GOT3 (cell line): ENCODE measurements at regions not wholly inside any gene's neighbourhood (a gene's known extent, or its start where the extent isn't known, plus 50 kb on each side); places are given as distances from the start of the nearest gene placed in this dataset.
"Not testable (repeated sequence)": the region's sequence is repeated elsewhere in the genome, so short reads cannot be mapped to it uniquely, and the experiment has no call there.

Source experiments
- DNase-seq: peaks from one replicate; lab custom pipeline; 2025; ENCODE audit warnings: mixed read lengths; lab: John Stamatoyannopoulos, UW

- no peak for DNase-seq
Observed at GRCh38 chr2:4916094-4916493, 776.1 kb upstream of the SOX11 start.

GRCh38 chr2:4930704-4931103 lies 761.5 kb upstream of the SOX11 start:
- DNase-seq = no peak

DNA sequence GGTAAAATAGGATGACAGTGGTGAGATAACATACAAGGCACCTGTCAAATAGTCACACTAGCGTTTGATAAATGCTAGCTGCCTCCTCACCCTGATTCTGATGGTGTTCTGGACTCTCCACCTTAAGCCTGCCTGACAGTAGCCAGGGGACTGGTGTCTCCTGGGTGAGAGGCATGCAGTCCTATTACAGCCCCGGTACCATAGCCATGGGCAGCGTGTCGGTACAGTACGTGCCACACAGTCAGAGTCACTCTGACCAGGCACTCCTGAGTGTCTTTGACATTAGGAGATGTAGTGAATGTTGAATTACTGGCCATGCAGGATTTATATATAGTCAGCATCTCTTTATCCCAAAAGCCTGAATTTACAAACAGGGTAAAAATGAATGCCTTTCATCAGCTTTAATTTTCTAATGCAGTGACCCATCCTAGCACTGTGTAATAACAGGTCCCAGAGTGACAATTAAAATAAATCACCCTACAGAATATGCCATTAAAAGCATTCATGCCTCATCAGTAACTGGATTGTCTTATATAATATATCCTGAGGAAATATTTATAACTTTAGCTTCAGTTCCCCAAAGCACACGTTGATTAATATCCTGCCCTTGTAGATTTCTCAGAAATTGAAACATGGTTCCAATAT lies 760.3 kb upstream of the SOX11 start:
- no peak for DNase-seq

- DNase-seq = not testable (repeated sequence)
Observed at GRCh38 chr2:4935291-4935690, 756.9 kb upstream of the SOX11 start.

- no peak for DNase-seq
Observed at GRCh38 chr2:4937550-4937949, 754.6 kb upstream of the SOX11 start.

DNA sequence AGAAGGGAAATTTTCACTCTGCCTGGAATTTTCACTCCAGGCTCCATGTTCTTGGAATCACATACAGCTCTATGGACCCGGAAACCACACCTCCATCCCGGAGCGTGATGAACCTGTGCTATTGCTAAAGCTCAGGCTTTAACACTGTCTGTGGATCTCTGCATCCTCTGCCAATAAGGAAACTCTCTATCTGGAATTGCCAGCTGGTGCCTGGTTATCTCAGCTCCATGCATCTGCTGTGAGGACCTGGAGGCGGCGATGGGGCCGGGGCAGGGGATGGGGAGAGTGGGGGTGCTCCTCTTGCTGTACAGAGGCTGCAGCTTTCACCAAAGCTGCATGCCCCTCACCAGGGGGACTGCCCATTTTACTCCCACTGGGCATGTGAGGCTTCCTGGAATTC lies 754.0 kb upstream of the SOX11 start:
- no peak for DNase-seq

- DNase-seq = no peak
Observed at GRCh38 chr2:4942441-4942840, 749.7 kb upstream of the SOX11 start.

GRCh38 chr2:4947911-4948310 lies 744.3 kb upstream of the SOX11 start:
- DNase-seq = no peak

DNA sequence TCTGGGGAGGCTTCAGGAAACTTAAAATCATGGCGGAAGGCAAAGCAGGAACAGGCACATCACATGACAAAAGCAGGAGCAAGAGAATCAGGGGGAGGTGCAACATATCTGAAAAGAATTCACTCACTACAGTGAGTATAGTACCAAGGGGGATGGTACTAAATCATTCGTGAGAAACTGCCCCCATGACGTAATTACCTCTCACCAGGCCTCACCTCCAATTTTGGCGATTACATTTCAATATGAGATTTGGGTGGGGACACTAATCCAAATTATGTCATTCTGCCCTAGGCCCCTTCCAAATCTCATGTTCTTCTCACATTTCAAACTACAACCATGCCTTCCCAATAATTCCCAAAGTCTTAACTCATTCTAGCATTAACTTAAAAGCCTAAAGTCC lies 740.8 kb upstream of the SOX11 start:
- DNase-seq = no peak

DNA sequence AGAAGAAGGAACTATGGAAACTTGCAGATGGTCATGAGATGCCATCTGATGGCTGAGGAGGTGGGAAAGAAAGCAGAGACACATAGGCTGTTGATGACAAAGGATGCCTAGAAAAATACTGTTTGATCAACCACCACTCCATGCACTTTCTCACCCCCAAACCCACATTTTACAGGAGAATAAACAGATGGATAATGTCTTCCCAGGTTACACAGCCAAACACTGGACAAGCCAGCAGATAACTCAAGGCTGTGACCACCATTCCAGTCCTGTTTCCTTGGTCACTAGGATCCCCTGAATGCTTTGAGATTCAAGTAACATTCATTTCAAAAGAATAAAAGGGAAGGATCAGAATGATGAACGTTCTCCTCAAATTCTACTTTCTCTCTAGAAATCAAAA lies 733.0 kb upstream of the SOX11 start:
- DNase-seq = no peak

GRCh38 chr2:4962419-4962818 lies 729.8 kb upstream of the SOX11 start:
- no peak for DNase-seq

DNA sequence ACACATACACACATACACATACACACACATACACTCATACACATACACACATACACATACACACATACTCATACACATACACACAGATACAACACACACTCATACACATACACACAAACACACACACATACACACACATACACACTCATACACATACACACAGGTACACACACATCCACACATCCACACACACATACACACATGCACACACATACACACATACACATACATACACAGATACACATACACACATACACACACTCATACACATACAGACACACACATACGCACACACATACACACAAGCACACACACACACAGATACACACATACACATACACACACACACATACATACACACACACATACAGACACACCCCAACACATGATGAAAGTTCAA lies 729.1 kb upstream of the SOX11 start:
- no peak for DNase-seq

- no peak for DNase-seq
Observed at GRCh38 chr2:4964001-4964540, 728.1 kb upstream of the SOX11 start.

GRCh38 chr2:4964579-4964978 lies 727.6 kb upstream of the SOX11 start:
- no peak for DNase-seq

- no peak for DNase-seq
Observed at GRCh38 chr2:4965556-4966320, 726.4 kb upstream of the SOX11 start.

GRCh38 chr2:4967206-4967605 lies 725.0 kb upstream of the SOX11 start:
- DNase-seq = no peak

DNA sequence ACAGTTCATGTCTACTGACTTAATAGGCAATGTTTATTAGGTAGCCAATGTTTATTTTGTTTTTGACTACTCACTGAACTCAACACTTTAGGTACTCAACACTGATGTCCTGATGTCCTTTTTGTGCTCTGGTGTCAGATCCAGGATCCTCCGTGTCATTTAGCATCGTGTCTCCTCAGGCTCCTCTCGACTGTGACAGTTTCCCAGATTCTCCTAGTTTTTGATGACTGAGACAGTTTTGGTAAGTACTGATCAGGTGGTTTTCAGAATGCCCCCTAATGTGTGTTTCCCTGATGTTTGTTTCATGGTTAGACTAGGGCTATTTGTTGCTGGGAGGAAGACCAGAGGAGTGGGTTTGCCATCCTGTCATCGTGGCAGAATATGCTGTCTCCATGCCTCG lies 719.7 kb upstream of the SOX11 start:
- no peak for DNase-seq

DNA sequence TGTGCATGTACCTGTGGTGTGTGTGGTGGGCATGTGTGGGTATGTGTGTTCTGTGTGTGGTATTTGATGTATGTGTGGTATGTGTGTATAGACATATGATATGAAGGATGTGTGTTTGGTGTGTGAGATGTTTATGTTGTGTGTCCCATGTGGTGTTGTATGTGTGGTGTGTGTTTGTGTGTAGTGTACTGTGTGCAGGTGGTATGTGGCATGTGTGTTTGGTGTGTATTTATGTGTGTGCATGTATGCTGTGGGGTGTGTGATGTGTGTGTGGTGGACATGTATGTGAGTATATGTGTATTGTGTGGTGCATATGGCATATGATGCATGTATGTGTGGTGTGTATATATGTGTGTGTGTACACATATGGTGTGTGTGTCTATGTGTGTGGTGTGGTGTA lies 718.8 kb upstream of the SOX11 start:
- no peak for DNase-seq

- DNase-seq = no peak
Observed at GRCh38 chr2:4973973-4974372, 718.2 kb upstream of the SOX11 start.

DNA sequence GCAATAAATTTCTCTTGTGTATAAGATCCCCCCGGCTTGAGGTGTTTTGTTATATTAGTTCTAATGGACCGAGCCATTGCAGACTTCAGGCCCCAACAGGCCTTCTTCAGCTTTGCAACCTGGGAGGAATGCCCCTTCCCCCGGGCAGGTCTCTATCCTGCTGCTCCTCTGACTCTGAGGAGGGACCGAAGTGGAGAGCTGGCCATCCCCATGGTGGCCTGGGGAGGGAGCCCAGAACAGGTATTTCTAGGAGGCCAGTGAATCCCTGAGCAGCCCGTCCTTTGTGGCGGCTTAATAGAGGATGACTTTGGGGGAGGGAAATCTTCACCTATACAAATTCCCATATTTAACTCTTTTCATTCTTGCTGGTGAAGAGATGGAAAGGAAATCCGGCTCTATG lies 715.8 kb upstream of the SOX11 start:
- DNase-seq = no peak

DNA sequence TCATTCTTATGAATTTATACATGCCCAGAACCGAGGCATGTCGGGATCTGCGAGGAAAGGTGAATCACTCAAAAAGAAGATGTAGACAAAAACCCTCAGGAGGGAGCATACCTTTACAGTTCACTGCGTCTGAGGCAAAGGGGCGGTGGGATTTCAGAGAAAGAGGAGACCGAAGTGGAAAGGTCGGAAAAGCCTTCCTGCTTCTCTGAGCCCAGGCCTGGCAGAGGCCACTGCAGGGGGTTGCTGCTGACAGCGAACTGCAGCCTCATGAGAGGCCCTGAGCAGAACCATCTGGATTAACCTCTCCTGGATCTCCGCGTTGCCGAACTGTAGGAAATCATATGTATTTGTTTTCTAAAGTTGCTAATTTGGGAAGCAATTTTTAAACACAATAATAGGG lies 713.1 kb upstream of the SOX11 start:
- DNase-seq = no peak

DNA sequence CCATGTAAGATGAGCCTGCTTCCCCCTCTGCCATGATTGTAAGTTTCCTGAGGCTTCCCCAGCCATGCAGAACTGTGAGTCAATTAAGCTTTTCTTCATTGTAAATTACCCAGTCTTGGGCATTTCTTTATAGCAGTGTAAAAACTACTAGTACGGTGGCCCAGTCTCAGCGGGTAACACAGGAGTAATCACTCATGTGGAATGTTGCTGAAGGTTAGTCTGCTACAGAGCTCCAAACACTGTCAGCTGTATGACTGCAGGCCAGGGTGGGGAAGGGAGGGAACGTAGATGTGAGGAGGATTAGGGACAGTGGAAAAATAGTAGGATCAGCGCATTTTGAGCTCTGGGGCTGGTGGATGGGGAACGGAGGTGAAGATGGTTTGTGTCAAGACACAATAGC lies 711.2 kb upstream of the SOX11 start:
- DNase-seq = no peak

DNA sequence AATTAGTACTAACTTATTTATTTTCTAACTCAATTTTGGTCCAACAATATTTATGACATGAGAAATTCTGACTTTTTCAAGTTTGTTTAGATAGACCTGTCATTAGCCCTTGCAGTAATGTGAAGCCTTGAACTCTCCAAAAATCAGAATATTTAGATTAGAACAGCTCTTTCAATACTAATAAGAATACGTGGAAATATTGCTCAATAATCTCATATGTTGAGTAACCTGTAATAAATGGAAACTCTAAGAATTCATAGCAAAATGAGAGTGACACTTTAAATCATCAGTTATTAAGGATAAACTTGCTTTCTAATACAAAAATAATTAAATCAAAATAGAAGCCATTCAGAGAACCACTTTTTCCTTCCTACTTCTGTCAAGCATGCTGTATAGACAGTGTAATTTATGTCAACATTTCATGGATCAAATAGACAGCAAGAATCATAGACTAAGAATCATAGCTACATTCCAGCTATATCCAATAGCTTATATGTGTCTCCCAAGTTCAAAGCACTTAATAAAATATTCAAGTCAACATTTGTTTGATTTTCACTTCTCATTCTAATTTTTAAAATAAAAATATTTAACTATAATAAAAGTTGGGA lies 710.3 kb upstream of the SOX11 start:
- DNase-seq = no peak
